ENCODE measurements at regions not wholly inside any gene's neighbourhood (a gene's known extent, or its start where the extent isn't known, plus 50 kb on each side); places are given as distances from the start of the nearest gene placed in this dataset.

DNA sequence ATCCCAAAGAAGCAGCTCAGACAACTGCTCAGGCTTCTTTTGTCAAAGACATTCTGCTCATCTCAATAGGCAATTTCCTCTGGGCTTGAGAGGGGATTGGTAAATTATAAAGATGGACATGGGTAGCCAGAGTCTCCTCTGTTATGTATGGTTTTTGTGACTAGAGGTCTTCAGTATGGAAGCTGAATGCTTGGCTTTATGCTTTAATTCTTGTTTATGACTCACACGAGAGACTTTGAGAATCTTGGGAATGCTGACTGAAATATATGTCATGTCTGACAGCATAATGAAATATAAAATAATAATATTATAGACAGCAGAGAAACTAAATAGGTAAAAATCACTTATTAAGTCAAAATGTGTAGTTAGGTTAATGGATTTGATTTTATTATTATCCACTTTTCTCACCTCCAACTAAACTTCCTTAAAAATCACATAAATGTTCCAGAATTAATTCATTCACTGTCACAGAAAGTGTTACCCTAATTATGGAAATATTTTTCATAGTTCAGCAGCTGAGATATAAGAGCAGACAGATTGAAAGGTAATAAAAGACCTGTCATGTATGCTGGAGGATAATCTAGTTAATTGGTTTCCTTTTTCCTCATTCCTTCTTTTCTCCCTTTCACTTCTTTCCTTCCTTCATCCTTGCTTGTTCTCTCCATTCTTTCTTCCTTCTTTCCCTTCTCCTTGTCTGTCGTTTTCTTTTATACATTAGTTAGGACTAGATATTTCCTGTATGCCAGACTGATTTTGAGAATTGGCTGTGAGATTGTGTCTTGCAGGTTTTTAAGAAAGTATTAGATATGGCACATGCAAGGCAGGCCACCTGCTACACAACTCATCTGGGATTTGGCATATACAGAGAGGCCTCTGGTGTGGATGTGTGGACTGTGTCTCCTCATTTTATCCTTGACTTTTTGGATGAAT lies 1866.1 kb upstream of the NUDT12 start:
- 74% methylated on average over 2 of the region's 2 CpGs for WGBS, 2 donors
- TF ChIP-seq CTCF (IDR thresholded peaks at IDR 0.05; ENCODE audit: control extremely low read depth, extremely low read depth) = no peak
- H3K27me3 ChIP-seq (ENCODE audit: control insufficient read depth in 3 of 3, insufficient read depth in 3 of 3, low read length in 2 of 3) = no peaks in the 10 kb centered on the region
- ATAC-seq (ENCODE audit: insufficient read depth, low FRiP score) (no peak), DNase-seq (no peak)
- H3K4me3 ChIP-seq = no peak overlapping the region
- no peaks in the 10 kb centered on the region for H3K36me3 ChIP-seq (ENCODE audit: control insufficient read depth in 4 of 4, insufficient read depth in 4 of 4, low read length in 4 of 4)
- H3K9ac ChIP-seq (ENCODE audit: insufficient read depth in 1 of 2, low read length in 2 of 2) = no peak overlapping the region
- H3K4me1 ChIP-seq (ENCODE audit: control insufficient read depth in 5 of 5, insufficient read depth in 5 of 5, low read length in 5 of 5) = no peaks in the 10 kb centered on the region
- H3K27ac ChIP-seq (ENCODE audit: low read depth in 1 of 2, low read length in 1 of 2) = no peak overlapping the region
- H3K9me3 ChIP-seq (ENCODE audit: control insufficient read depth in 4 of 4, insufficient read depth in 3 of 4, low read length in 3 of 4) = no peaks in the 10 kb centered on the region

GRCh38 chr5:105414067-105414466 lies 1851.5 kb upstream of the NUDT12 start:
- ATAC-seq (ENCODE audit: insufficient read depth, low FRiP score) (no peak), DNase-seq (no peak)
- no peak overlapping the region for H3K27ac ChIP-seq (ENCODE audit: low read depth in 1 of 2, low read length in 1 of 2)
- H3K4me1 ChIP-seq (ENCODE audit: control insufficient read depth in 5 of 5, insufficient read depth in 5 of 5, low read length in 5 of 5) = no peaks in the 10 kb centered on the region
- peaks cover 0 to 3% (median 0%) of the 10 kb centered on the region in 4 donors for H3K9me3 ChIP-seq (ENCODE audit: control insufficient read depth in 4 of 4, insufficient read depth in 3 of 4, low read length in 3 of 4)
- H3K9ac ChIP-seq (ENCODE audit: insufficient read depth in 1 of 2, low read length in 2 of 2) = no peak overlapping the region
- TF ChIP-seq CTCF (IDR thresholded peaks at IDR 0.05; ENCODE audit: control extremely low read depth, extremely low read depth) = no peak
- 70 to 83% methylated on average over 3 of the region's 3 CpGs for WGBS, 2 donors
- no peaks in the 10 kb centered on the region for H3K27me3 ChIP-seq (ENCODE audit: control insufficient read depth in 3 of 3, insufficient read depth in 3 of 3, low read length in 2 of 3)
- H3K36me3 ChIP-seq (ENCODE audit: control insufficient read depth in 4 of 4, insufficient read depth in 4 of 4, low read length in 4 of 4) = no peaks in the 10 kb centered on the region
- H3K4me3 ChIP-seq = no peak overlapping the region

DNA sequence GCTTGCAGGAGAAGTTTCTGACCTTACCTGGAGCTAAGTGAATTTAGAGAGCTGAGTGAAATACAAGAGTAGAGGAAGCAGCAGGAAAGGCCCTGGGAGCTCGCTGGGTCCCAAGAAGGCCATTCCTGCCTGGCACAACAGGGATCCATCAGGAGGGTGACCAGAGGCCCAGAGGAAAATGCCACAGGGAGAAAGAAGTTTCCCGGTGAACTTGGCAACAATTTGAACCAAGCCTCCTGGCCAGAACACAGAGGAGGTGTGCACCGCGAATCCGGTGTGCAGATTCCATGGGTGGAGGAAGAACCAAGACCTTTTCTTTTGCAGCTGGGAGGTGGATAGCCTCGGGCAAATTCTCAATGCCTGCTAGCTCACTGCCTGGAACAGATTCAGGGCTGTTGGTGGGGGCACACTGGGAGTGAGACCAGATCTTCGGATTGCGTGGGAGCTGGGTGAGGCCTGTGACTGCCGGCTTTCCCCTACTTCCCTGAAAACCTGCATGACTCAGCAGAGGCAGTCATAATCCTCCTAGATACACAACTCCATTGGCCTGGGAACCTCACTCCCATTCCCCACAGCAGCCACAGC lies 1850.9 kb upstream of the NUDT12 start:
- no peak overlapping the region for H3K4me3 ChIP-seq

More for the DNA sequence above, 1850.9 kb upstream of the NUDT12 start:
- TF ChIP-seq CTCF (IDR thresholded peaks at IDR 0.05; ENCODE audit: control extremely low read depth, extremely low read depth) = no peak
- no peaks in the 10 kb centered on the region for H3K9me3 ChIP-seq (ENCODE audit: control insufficient read depth in 4 of 4, insufficient read depth in 3 of 4, low read length in 3 of 4)
- no peak overlapping the region for H3K9ac ChIP-seq (ENCODE audit: insufficient read depth in 1 of 2, low read length in 2 of 2)
- H3K27me3 ChIP-seq (ENCODE audit: control insufficient read depth in 3 of 3, insufficient read depth in 3 of 3, low read length in 2 of 3) = no peaks in the 10 kb centered on the region
- 92 to 93% methylated on average over 9 of the region's 9 CpGs for WGBS, 2 donors
- H3K27ac ChIP-seq (ENCODE audit: low read depth in 1 of 2, low read length in 1 of 2) = no peak overlapping the region
- no peaks in the 10 kb centered on the region for H3K36me3 ChIP-seq (ENCODE audit: control insufficient read depth in 4 of 4, insufficient read depth in 4 of 4, low read length in 4 of 4)
- DNase-seq (no peak), ATAC-seq (ENCODE audit: insufficient read depth, low FRiP score) (no peak)
- H3K4me1 ChIP-seq (ENCODE audit: control insufficient read depth in 5 of 5, insufficient read depth in 5 of 5, low read length in 5 of 5) = no peaks in the 10 kb centered on the region
